Chondrocyte (in vitro differentiated cells): ENCODE measurements at regions not wholly inside any gene's neighbourhood (a gene's known extent, or its start where the extent isn't known, plus 50 kb on each side); places are given as distances from the start of the nearest gene placed in this dataset.

Source experiments
- DNase-seq: peaks from one replicate; pipeline ENCODE4 v3.0.0; 2021; ENCODE audit warnings: mixed read lengths, low spot score
- H3K27ac Mint-ChIP-seq: one replicate; pipeline ENCODE4 v1.8.0; 2021; ENCODE audit warnings: mild to moderate bottlenecking, moderate library complexity, mixed read lengths; ENCODE audit not compliant: unreplicated experiment
- H3K27me3 Mint-ChIP-seq: 2 replicates; pipeline ENCODE4 v1.8.0; 2021; ENCODE audit warnings: low read depth, mixed read lengths
- H3K36me3 Mint-ChIP-seq: 2 replicates; pipeline ENCODE4 v1.8.0; 2021; ENCODE audit warnings: low read depth, mixed read lengths
- H3K4me1 Mint-ChIP-seq: 2 replicates; pipeline ENCODE4 v1.8.0; 2021; ENCODE audit warnings: low read depth, mild to moderate bottlenecking, mixed read lengths
- H3K4me3 Mint-ChIP-seq: one replicate; pipeline ENCODE4 v1.8.0; 2021; ENCODE audit warnings: mild to moderate bottlenecking, moderate library complexity, mixed read lengths; ENCODE audit not compliant: unreplicated experiment
- H3K9me3 Mint-ChIP-seq: 2 replicates; pipeline ENCODE4 v1.8.0; 2021; ENCODE audit warnings: low read depth, mixed read lengths
- TF ChIP-seq, protein P1 (sequence below): fragments of 200-600 bp; sonication (generic); IDR thresholded peaks from 2 replicates; pipeline ENCODE4 v1.5.0; 2021; ENCODE audit warnings: antibody characterized with exemption, mild to moderate bottlenecking, moderate library complexity

DNA sequence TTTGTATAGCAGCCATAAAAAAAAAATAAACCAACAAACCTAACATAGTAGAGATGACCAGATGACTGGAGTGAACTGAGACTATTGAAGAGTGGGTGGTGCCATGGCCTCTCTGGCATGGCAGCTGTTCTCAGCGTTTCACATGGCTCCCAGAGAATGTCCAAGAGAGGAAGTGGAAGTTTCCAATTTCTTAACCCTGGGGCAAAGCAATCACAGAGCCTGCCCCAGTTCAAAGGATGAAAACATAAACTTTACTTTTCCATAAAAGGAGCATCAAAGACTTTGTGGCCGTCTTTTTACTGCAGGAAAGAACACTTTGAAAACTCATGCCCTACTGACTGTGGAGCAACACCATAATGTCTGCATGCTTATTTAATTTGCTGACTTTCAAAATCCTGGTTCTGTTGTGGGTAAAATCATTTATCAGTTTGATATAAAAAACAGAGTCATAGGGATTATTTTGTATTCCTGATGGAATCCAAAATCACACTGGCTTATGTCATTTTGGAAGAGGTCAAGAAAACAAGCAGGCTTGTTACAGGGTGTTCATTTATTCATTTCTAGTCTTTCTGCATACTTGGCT is 165.4 kb downstream of the SLC35B3 start:
- H3K4me3 Mint-ChIP-seq, result no peak overlapping the region
- TF ChIP-seq, protein P1, sequence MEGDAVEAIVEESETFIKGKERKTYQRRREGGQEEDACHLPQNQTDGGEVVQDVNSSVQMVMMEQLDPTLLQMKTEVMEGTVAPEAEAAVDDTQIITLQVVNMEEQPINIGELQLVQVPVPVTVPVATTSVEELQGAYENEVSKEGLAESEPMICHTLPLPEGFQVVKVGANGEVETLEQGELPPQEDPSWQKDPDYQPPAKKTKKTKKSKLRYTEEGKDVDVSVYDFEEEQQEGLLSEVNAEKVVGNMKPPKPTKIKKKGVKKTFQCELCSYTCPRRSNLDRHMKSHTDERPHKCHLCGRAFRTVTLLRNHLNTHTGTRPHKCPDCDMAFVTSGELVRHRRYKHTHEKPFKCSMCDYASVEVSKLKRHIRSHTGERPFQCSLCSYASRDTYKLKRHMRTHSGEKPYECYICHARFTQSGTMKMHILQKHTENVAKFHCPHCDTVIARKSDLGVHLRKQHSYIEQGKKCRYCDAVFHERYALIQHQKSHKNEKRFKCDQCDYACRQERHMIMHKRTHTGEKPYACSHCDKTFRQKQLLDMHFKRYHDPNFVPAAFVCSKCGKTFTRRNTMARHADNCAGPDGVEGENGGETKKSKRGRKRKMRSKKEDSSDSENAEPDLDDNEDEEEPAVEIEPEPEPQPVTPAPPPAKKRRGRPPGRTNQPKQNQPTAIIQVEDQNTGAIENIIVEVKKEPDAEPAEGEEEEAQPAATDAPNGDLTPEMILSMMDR, result no peak
- no peaks in the 10 kb centered on the region for H3K27me3 Mint-ChIP-seq
- no peaks in the 10 kb centered on the region for H3K9me3 Mint-ChIP-seq
- no peak overlapping the region for H3K27ac Mint-ChIP-seq
- no peak for DNase-seq
- no peaks in the 10 kb centered on the region for H3K4me1 Mint-ChIP-seq
- H3K36me3 Mint-ChIP-seq, result no peaks in the 10 kb centered on the region

DNA sequence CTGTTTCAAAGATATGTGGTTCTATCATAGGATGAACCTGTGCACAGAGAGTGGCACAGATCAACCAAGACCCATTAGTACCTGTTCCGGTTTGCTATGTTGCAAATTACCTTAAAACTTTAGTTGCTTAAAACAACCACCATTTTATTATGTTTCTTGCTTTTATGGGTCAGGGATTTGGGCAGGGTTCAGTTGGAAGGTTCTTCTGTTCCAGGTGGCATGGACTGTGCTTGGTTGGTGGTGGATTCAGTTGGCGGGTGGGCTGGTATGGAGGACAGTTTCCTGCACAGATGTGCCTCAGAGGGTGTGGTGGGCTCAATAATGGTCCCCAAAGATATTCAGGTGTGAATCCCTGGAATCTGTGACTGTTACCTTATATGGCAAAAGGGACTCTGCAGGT is 166.3 kb downstream of the SLC35B3 start:
- H3K4me3 Mint-ChIP-seq, result no peak overlapping the region
- no peak for DNase-seq
- no peaks in the 10 kb centered on the region for H3K4me1 Mint-ChIP-seq
- no peaks in the 10 kb centered on the region for H3K9me3 Mint-ChIP-seq
- TF ChIP-seq, protein P1, result no peak
- H3K27ac Mint-ChIP-seq, result no peak overlapping the region
- no peaks in the 10 kb centered on the region for H3K36me3 Mint-ChIP-seq
- no peaks in the 10 kb centered on the region for H3K27me3 Mint-ChIP-seq

DNA sequence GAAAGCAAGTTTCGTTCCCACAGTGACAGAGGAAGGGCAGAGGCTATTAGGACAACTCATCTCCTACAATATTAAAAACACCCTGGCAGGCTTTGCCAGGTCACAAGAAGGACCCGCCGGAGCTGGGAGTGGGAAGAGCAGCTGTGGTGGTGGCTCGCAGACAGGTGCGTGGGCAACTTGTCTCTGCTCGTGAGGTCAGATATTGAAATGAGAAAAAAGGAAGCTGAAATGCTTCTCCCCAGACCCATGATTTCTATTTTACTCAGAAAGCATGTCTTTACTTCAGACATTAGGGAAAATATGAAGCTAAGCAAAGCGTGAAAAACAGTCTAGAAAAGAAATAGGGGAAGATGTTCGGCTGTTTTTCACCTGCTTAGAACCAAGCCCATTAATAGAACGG is 166.3 kb upstream of the EEF1E1 start:
- H3K36me3 Mint-ChIP-seq, result no peaks in the 10 kb centered on the region
- H3K27ac Mint-ChIP-seq, result no peak overlapping the region
- H3K4me3 Mint-ChIP-seq, result no peak overlapping the region

DNA sequence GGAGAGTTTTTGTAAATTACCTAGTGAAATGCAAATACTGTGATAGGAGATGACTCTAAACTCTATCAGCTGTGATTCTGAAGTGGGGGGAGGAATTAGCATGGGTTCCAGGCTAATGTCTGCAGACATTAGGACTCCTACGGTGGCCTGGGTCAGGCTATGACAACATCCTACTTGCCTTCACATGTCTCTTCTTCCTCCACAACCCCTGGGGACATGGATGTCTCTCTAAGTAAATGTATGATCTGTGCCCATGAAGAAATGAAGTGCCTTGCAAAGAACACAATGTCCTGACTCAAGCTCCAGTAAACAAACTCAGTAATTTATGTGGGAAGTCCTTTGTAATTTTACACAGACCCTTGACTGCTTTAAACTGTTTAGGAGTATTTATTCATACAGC is 165.8 kb upstream of the EEF1E1 start:
- H3K9me3 Mint-ChIP-seq, result no peaks in the 10 kb centered on the region
- no peaks in the 10 kb centered on the region for H3K36me3 Mint-ChIP-seq
- H3K27ac Mint-ChIP-seq, result no peak overlapping the region
- no peaks in the 10 kb centered on the region for H3K4me1 Mint-ChIP-seq
- H3K4me3 Mint-ChIP-seq, result no peak overlapping the region
- no peak for DNase-seq
- H3K27me3 Mint-ChIP-seq, result no peaks in the 10 kb centered on the region
- TF ChIP-seq, protein P1, result no peak

More for the DNA sequence above, 166.3 kb upstream of the EEF1E1 start:
- Mint-ChIP-seq H3K27me3 (no peaks in the 10 kb centered on the region), H3K4me1 (no peaks in the 10 kb centered on the region), H3K9me3 (no peaks in the 10 kb centered on the region)
- DNase-seq, result no peak
- TF ChIP-seq, protein P1, result no peak

DNA sequence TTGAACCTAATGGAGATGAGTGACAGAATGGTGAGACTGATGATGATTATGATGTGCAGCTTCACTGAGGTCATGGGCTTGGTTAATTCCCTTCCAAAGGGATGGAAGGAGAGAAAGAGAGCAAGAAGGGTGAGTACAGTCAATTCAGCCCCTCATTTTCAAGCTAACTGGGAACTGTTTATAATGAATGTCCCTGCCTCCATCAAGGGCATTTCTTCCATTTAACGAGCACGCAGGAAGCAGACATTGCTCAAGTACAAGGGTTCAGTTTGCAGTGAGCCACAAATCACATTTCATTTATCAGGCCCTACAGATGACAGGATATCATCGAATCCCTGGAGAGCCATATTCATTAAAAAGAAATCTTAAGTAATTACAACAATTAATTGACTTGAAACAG is 158.3 kb upstream of the EEF1E1 start:
- peaks cover 2% of the 10 kb centered on the region for H3K9me3 Mint-ChIP-seq
- no peaks in the 10 kb centered on the region for H3K36me3 Mint-ChIP-seq
- H3K27ac Mint-ChIP-seq, result no peak overlapping the region
- TF ChIP-seq, protein P1, result no peak
- peaks cover 6% of the 10 kb centered on the region for H3K27me3 Mint-ChIP-seq
- no peak overlapping the region for H3K4me3 Mint-ChIP-seq
- DNase-seq, result no peak
- no peaks in the 10 kb centered on the region for H3K4me1 Mint-ChIP-seq
